ENCODE measurements at regions not wholly inside any gene's neighbourhood (a gene's known extent, or its start where the extent isn't known, plus 50 kb on each side); places are given as distances from the start of the nearest gene placed in this dataset.

GRCh38 chr4:180900781-180901180 is 1342.4 kb upstream of the TENM3 start:
- H3K9ac ChIP-seq (ENCODE audit: low read depth, low read length), result no peak overlapping the region
- no peak overlapping the region for H3K4me3 ChIP-seq (ENCODE audit: low read depth, low read length)
- no peaks in the 10 kb centered on the region for H3K9me3 ChIP-seq (ENCODE audit: control insufficient read depth, insufficient read depth, low read length)
- H3K27me3 ChIP-seq (ENCODE audit: control insufficient read depth, insufficient read depth, low read length), result no peaks in the 10 kb centered on the region
- H3K4me1 ChIP-seq (ENCODE audit: control insufficient read depth, insufficient read depth, low read length), result no peaks in the 10 kb centered on the region
- H3K36me3 ChIP-seq (ENCODE audit: control insufficient read depth, insufficient read depth, low read length), result no peaks in the 10 kb centered on the region
- H3K27ac ChIP-seq (ENCODE audit: low read depth, low read length), result no peak overlapping the region

GRCh38 chr4:180909279-180909678 is 1333.9 kb upstream of the TENM3 start:
- H3K9ac ChIP-seq (ENCODE audit: low read depth, low read length), result no peak overlapping the region
- no peaks in the 10 kb centered on the region for H3K9me3 ChIP-seq (ENCODE audit: control insufficient read depth, insufficient read depth, low read length)
- no peak overlapping the region for H3K27ac ChIP-seq (ENCODE audit: low read depth, low read length)
- H3K27me3 ChIP-seq (ENCODE audit: control insufficient read depth, insufficient read depth, low read length), result no peaks in the 10 kb centered on the region
- no peak overlapping the region for H3K4me3 ChIP-seq (ENCODE audit: low read depth, low read length)
- no peaks in the 10 kb centered on the region for H3K4me1 ChIP-seq (ENCODE audit: control insufficient read depth, insufficient read depth, low read length)
- no peaks in the 10 kb centered on the region for H3K36me3 ChIP-seq (ENCODE audit: control insufficient read depth, insufficient read depth, low read length)

GRCh38 chr4:180913750-180914149 is 1329.5 kb upstream of the TENM3 start:
- Histone ChIP-seq H3K27ac (ENCODE audit: low read depth, low read length) (no peak overlapping the region), H3K4me1 (ENCODE audit: control insufficient read depth, insufficient read depth, low read length) (no peaks in the 10 kb centered on the region), H3K9me3 (ENCODE audit: control insufficient read depth, insufficient read depth, low read length) (no peaks in the 10 kb centered on the region), H3K9ac (ENCODE audit: low read depth, low read length) (no peak overlapping the region), H3K4me3 (ENCODE audit: low read depth, low read length) (no peak overlapping the region), H3K27me3 (ENCODE audit: control insufficient read depth, insufficient read depth, low read length) (no peaks in the 10 kb centered on the region), H3K36me3 (ENCODE audit: control insufficient read depth, insufficient read depth, low read length) (no peaks in the 10 kb centered on the region)

GRCh38 chr4:180923486-180923885 is 1319.7 kb upstream of the TENM3 start:
- Histone ChIP-seq H3K4me1 (ENCODE audit: control insufficient read depth, insufficient read depth, low read length) (peaks cover 12% of the 10 kb centered on the region), H3K9ac (ENCODE audit: low read depth, low read length) (no peak overlapping the region), H3K4me3 (ENCODE audit: low read depth, low read length) (no peak overlapping the region), H3K27me3 (ENCODE audit: control insufficient read depth, insufficient read depth, low read length) (no peaks in the 10 kb centered on the region), H3K36me3 (ENCODE audit: control insufficient read depth, insufficient read depth, low read length) (no peaks in the 10 kb centered on the region), H3K27ac (ENCODE audit: low read depth, low read length) (no peak overlapping the region), H3K9me3 (ENCODE audit: control insufficient read depth, insufficient read depth, low read length) (no peaks in the 10 kb centered on the region)

DNA sequence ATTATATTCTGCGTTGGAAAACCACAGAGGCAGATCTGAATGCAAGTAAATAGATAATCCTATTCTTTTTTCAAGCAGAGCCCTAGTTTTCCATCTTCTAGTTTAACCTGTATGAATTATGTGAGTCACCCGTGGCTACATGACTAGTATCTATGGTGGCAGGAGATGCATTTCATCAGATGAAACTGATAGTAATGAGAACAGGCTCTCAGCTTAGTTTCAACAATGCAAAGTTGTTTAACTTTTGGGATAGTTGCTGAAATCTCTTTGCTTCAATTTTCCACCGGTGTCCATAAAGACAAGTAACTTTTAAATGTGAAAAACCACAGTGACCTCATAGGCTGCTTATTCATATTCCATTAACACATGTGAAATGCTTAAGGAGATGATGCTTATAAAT is 1317.4 kb upstream of the TENM3 start:
- Histone ChIP-seq H3K9ac (ENCODE audit: low read depth, low read length) (no peak overlapping the region), H3K27me3 (ENCODE audit: control insufficient read depth, insufficient read depth, low read length) (no peaks in the 10 kb centered on the region), H3K36me3 (ENCODE audit: control insufficient read depth, insufficient read depth, low read length) (no peaks in the 10 kb centered on the region), H3K9me3 (ENCODE audit: control insufficient read depth, insufficient read depth, low read length) (no peaks in the 10 kb centered on the region), H3K27ac (ENCODE audit: low read depth, low read length) (no peak overlapping the region), H3K4me3 (ENCODE audit: low read depth, low read length) (no peak overlapping the region), H3K4me1 (ENCODE audit: control insufficient read depth, insufficient read depth, low read length) (peaks cover 12% of the 10 kb centered on the region)

DNA sequence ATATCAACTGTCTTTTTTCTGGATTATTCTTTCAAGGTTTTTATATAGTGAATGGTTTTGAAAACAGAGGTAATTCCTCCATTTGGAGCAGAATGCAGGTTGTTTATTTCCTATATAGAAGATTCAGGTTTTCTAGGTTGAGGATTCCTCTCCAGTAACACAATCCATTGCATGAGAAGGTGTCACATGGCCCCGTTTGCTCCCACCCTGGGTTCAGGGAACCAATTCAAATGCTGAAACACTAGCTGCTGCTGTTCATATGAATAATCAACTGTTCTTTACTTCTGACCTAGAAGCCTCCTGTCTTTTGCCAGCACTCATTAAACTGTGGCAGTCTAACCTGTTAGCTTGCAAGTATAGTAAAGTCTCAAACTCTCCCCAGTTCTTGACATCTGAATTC is 1316.9 kb upstream of the TENM3 start:
- no peaks in the 10 kb centered on the region for H3K27me3 ChIP-seq (ENCODE audit: control insufficient read depth, insufficient read depth, low read length)
- H3K9ac ChIP-seq (ENCODE audit: low read depth, low read length), result no peak overlapping the region
- no peaks in the 10 kb centered on the region for H3K36me3 ChIP-seq (ENCODE audit: control insufficient read depth, insufficient read depth, low read length)
- H3K4me1 ChIP-seq (ENCODE audit: control insufficient read depth, insufficient read depth, low read length), result peaks cover 12% of the 10 kb centered on the region
- H3K4me3 ChIP-seq (ENCODE audit: low read depth, low read length), result no peak overlapping the region
- H3K9me3 ChIP-seq (ENCODE audit: control insufficient read depth, insufficient read depth, low read length), result no peaks in the 10 kb centered on the region
- H3K27ac ChIP-seq (ENCODE audit: low read depth, low read length), result no peak overlapping the region

DNA sequence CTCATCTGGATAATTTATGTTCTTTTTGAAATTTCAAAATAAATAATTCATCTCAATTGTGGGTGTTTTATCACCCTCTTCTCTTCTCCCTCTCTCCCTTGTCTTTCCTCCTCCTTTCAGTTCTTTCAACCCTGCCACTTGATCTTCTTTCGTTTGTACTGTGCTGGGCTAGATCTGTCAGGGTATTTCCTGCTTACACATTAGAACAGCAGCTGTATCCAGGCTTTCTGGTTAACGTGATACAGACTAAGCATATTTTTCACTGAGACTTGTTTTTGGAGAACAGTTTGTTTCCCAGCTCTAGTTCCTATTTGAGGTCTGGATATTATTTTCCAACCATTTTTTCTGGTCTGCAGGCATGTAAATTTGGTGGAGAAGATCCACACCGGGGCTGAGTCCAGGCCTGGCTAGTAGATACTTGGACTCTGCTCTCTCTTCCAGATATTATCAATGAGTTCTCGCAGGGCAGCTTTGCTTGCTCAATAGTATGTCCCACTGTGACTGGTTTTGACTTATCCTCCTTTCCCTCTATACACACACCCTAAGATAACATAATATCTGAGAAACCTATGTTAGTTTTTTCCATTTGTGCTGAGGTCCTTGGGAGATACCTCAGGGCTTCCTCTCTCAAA is 1310.7 kb upstream of the TENM3 start:
- Histone ChIP-seq H3K4me1 (ENCODE audit: control insufficient read depth, insufficient read depth, low read length) (no peaks in the 10 kb centered on the region; the same call in 1 of the 2 replicates), H3K9me3 (ENCODE audit: control insufficient read depth, insufficient read depth, low read length) (no peaks in the 10 kb centered on the region), H3K36me3 (ENCODE audit: control insufficient read depth, insufficient read depth, low read length) (no peaks in the 10 kb centered on the region), H3K27ac (ENCODE audit: low read depth, low read length) (no peak overlapping the region), H3K27me3 (ENCODE audit: control insufficient read depth, insufficient read depth, low read length) (no peaks in the 10 kb centered on the region), H3K4me3 (ENCODE audit: low read depth, low read length) (no peak overlapping the region), H3K9ac (ENCODE audit: low read depth, low read length) (no peak overlapping the region)

DNA sequence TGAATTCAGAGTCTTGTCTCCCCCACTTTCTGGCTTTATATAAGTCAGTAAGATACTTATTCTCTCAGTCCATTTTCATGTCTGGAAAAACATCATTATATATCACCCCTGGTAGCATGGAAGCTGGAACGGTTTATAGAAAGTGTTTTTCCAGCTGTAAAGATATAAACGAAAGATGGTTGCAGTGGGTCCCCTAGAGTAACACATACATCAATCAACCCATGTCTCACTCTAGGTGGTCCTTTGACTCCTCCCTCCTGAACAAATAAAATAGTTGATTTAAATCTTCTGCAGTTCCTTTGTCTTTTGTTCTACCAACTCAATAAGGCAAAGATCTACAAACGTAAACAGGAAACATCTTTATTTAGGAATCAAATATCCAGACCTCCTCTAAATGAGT is 1306.1 kb upstream of the TENM3 start:
- H3K4me3 ChIP-seq (ENCODE audit: low read depth, low read length), result no peak overlapping the region
- H3K9ac ChIP-seq (ENCODE audit: low read depth, low read length), result no peak overlapping the region
- no peak overlapping the region for H3K27ac ChIP-seq (ENCODE audit: low read depth, low read length)
- no peaks in the 10 kb centered on the region for H3K36me3 ChIP-seq (ENCODE audit: control insufficient read depth, insufficient read depth, low read length)
- H3K4me1 ChIP-seq (ENCODE audit: control insufficient read depth, insufficient read depth, low read length), result no peaks in the 10 kb centered on the region; the same call in 1 of the 2 replicates
- H3K9me3 ChIP-seq (ENCODE audit: control insufficient read depth, insufficient read depth, low read length), result no peaks in the 10 kb centered on the region
- H3K27me3 ChIP-seq (ENCODE audit: control insufficient read depth, insufficient read depth, low read length), result no peaks in the 10 kb centered on the region

- no peaks in the 10 kb centered on the region; the same call in 1 of the 2 replicates for H3K4me1 ChIP-seq (ENCODE audit: control insufficient read depth, insufficient read depth, low read length)
- no peak overlapping the region for H3K4me3 ChIP-seq (ENCODE audit: low read depth, low read length)
- no peak overlapping the region for H3K9ac ChIP-seq (ENCODE audit: low read depth, low read length)
- no peaks in the 10 kb centered on the region for H3K36me3 ChIP-seq (ENCODE audit: control insufficient read depth, insufficient read depth, low read length)
- H3K9me3 ChIP-seq (ENCODE audit: control insufficient read depth, insufficient read depth, low read length), result peaks cover under 1% of the 10 kb centered on the region; the same call in 1 of the 2 replicates
- H3K27me3 ChIP-seq (ENCODE audit: control insufficient read depth, insufficient read depth, low read length), result no peaks in the 10 kb centered on the region
- H3K27ac ChIP-seq (ENCODE audit: low read depth, low read length), result no peak overlapping the region
Observed at GRCh38 chr4:180940680-180941079, 1302.5 kb upstream of the TENM3 start.

- no peak overlapping the region for H3K4me3 ChIP-seq (ENCODE audit: low read depth, low read length)
- no peaks in the 10 kb centered on the region; the same call in 1 of the 2 replicates for H3K4me1 ChIP-seq (ENCODE audit: control insufficient read depth, insufficient read depth, low read length)
- H3K27me3 ChIP-seq (ENCODE audit: control insufficient read depth, insufficient read depth, low read length), result no peaks in the 10 kb centered on the region
- no peaks in the 10 kb centered on the region for H3K36me3 ChIP-seq (ENCODE audit: control insufficient read depth, insufficient read depth, low read length)
- H3K9me3 ChIP-seq (ENCODE audit: control insufficient read depth, insufficient read depth, low read length), result peaks cover 2% of the 10 kb centered on the region; the same call in 1 of the 2 replicates
- no peak overlapping the region for H3K9ac ChIP-seq (ENCODE audit: low read depth, low read length)
- H3K27ac ChIP-seq (ENCODE audit: low read depth, low read length), result no peak overlapping the region
Observed at GRCh38 chr4:180942367-180942916, 1300.8 kb upstream of the TENM3 start.

GRCh38 chr4:180946188-180946587 is 1297.0 kb upstream of the TENM3 start:
- no peak overlapping the region for H3K4me3 ChIP-seq (ENCODE audit: low read depth, low read length)
- no peaks in the 10 kb centered on the region for H3K36me3 ChIP-seq (ENCODE audit: control insufficient read depth, insufficient read depth, low read length)
- no peaks in the 10 kb centered on the region for H3K4me1 ChIP-seq (ENCODE audit: control insufficient read depth, insufficient read depth, low read length)
- peaks cover 2% of the 10 kb centered on the region; the same call in 1 of the 2 replicates for H3K9me3 ChIP-seq (ENCODE audit: control insufficient read depth, insufficient read depth, low read length)
- no peaks in the 10 kb centered on the region for H3K27me3 ChIP-seq (ENCODE audit: control insufficient read depth, insufficient read depth, low read length)
- no peak overlapping the region for H3K27ac ChIP-seq (ENCODE audit: low read depth, low read length)
- no peak overlapping the region for H3K9ac ChIP-seq (ENCODE audit: low read depth, low read length)
